ENCODE measurements at regions not wholly inside any gene's neighbourhood (a gene's known extent, or its start where the extent isn't known, plus 50 kb on each side); places are given as distances from the start of the nearest gene placed in this dataset.

- intact Hi-C loops (cut with DNase I), result no loop called here
- Histone ChIP-seq H3K4me3 (no peak overlapping the region), H3K4me1 (peaks cover 27% of the 10 kb centered on the region), H3K36me3 (ENCODE audit: insufficient read depth in 1 of 2, low read depth in 1 of 2) (no peaks in the 10 kb centered on the region), H3K27ac (no peak overlapping the region), H3K9me3 (no peaks in the 10 kb centered on the region), H3K27me3 (ENCODE audit: insufficient read depth in 3 of 3, low read length in 2 of 3) (peaks cover 0 to 15% (median 8%) of the 10 kb centered on the region in 3 donors)
- ATAC-seq (no peak), DNase-seq (no peak)
- no peak for TF ChIP-seq CTCF (IDR thresholded peaks at IDR 0.05)
- WGBS, 3 donors, result 86 to 87% (median 86%) methylated on average over 9 of the region's 9 CpGs
Measured at GRCh38 chr5:139743001-139743771, 52.4 kb upstream of the PSD2 start.

- H3K9me3 ChIP-seq, result no peaks in the 10 kb centered on the region
- WGBS, 3 donors, result 84 to 88% (median 87%) methylated on average over 2 of the region's 2 CpGs
- ATAC-seq (no peak), DNase-seq (no peak)
- TF ChIP-seq CTCF (IDR thresholded peaks at IDR 0.05), result no peak
- peaks cover 27% of the 10 kb centered on the region for H3K4me1 ChIP-seq
- peaks cover 0 to 20% (median 11%) of the 10 kb centered on the region in 3 donors for H3K27me3 ChIP-seq (ENCODE audit: insufficient read depth in 3 of 3, low read length in 2 of 3)
- H3K4me3 ChIP-seq, result no peak overlapping the region
- no peaks in the 10 kb centered on the region for H3K36me3 ChIP-seq (ENCODE audit: insufficient read depth in 1 of 2, low read depth in 1 of 2)
- no peak overlapping the region for H3K27ac ChIP-seq
- intact Hi-C loops (cut with DNase I), result no loop called here
Measured at GRCh38 chr5:139743804-139744203, 51.8 kb upstream of the PSD2 start.

GRCh38 chr5:139744471-139745131, 51.0 kb upstream of the PSD2 start:
- intact Hi-C loops (cut with DNase I), result loop anchor here in 1 of 2 donors (5.0 kb wide), 1 partner anchor 32 kb away; no protein-coding TSS in a partner anchor

GRCh38 chr5:139745132-139745799, 50.3 kb upstream of the PSD2 start:
- WGBS, 3 donors, result 51 to 66% (median 54%) methylated on average over 17 of the region's 17 CpGs
- no peak for TF ChIP-seq CTCF (IDR thresholded peaks at IDR 0.05)
- Histone ChIP-seq H3K4me3 (peak overlapping the region; percentile 69), H3K27ac (no peak overlapping the region), H3K9me3 (no peaks in the 10 kb centered on the region), H3K27me3 (ENCODE audit: insufficient read depth in 3 of 3, low read length in 2 of 3) (peaks cover 0 to 21% (median 11%) of the 10 kb centered on the region in 3 donors), H3K4me1 (peaks cover 27% of the 10 kb centered on the region), H3K36me3 (ENCODE audit: insufficient read depth in 1 of 2, low read depth in 1 of 2) (no peaks in the 10 kb centered on the region)
- intact Hi-C loops (cut with DNase I), result loop anchor here in 1 of 2 donors (5.0 kb wide), 1 partner anchor 33 kb away; no protein-coding TSS in a partner anchor
- DNase-seq (peak; percentile 67 to 81), ATAC-seq (peak; percentile 36 to 47 (median 46))

More at GRCh38 chr5:139744471-139745131, 51.0 kb upstream of the PSD2 start:
- H3K36me3 ChIP-seq (ENCODE audit: insufficient read depth in 1 of 2, low read depth in 1 of 2), result no peaks in the 10 kb centered on the region
- H3K27ac ChIP-seq, result no peak overlapping the region
- 66 to 71% (median 69%) methylated on average over 12 of the region's 12 CpGs for WGBS, 3 donors
- no peaks in the 10 kb centered on the region for H3K9me3 ChIP-seq
- H3K27me3 ChIP-seq (ENCODE audit: insufficient read depth in 3 of 3, low read length in 2 of 3), result peaks cover 0 to 21% (median 11%) of the 10 kb centered on the region in 3 donors
- peak in 1 of 2 donors; percentile 29 for DNase-seq
- no peak for ATAC-seq
- peaks cover 27% of the 10 kb centered on the region for H3K4me1 ChIP-seq
- TF ChIP-seq CTCF (IDR thresholded peaks at IDR 0.05), result no peak
- no peak overlapping the region for H3K4me3 ChIP-seq

All from psoas muscle (tissue), 7 donors.